GM04504 (cell line): ENCODE measurements at regions not wholly inside any gene's neighbourhood (a gene's known extent, or its start where the extent isn't known, plus 50 kb on each side); places are given as distances from the start of the nearest gene placed in this dataset.

Experiments used
- DNase-seq: peaks from one replicate; pipeline ENCODE4 v3.0.0-alpha.2; 2012; ENCODE audit warnings: low read depth

GRCh38 chr5:73395256-73395655 is 53.3 kb downstream of the FOXD1 start:
- DNase-seq: no peak

- DNase-seq: no peak
Measured at GRCh38 chr5:73394610-73395009, 54.0 kb downstream of the FOXD1 start.

- no peak for DNase-seq
Measured at GRCh38 chr5:73393611-73394489, 54.7 kb downstream of the FOXD1 start.

GRCh38 chr5:73392775-73393174 is 55.8 kb downstream of the FOXD1 start:
- no peak for DNase-seq

GRCh38 chr5:73391441-73391881 is 57.1 kb downstream of the FOXD1 start:
- DNase-seq: peak; percentile 69

- DNase-seq: no peak
Measured at GRCh38 chr5:73390972-73391371, 57.6 kb downstream of the FOXD1 start.

- no peak for DNase-seq
Measured at GRCh38 chr5:73388740-73389139, 59.8 kb downstream of the FOXD1 start.

- peak; percentile 49 for DNase-seq
Measured at GRCh38 chr5:73388306-73388684, 60.3 kb downstream of the FOXD1 start.

GRCh38 chr5:73387601-73388305 is 60.8 kb downstream of the FOXD1 start:
- no peak for DNase-seq

- no peak for DNase-seq
Measured at GRCh38 chr5:73387149-73387591, 61.4 kb downstream of the FOXD1 start.

- no peak for DNase-seq
Measured at GRCh38 chr5:73384861-73385260, 63.7 kb downstream of the FOXD1 start.

- DNase-seq: no peak
Measured at GRCh38 chr5:73382401-73382740, 66.2 kb downstream of the FOXD1 start.

- DNase-seq: no peak
Measured at GRCh38 chr5:73381590-73382400, 66.8 kb downstream of the FOXD1 start.

GRCh38 chr5:73380710-73381589 is 67.6 kb downstream of the FOXD1 start:
- DNase-seq: no peak

- DNase-seq: no peak
Measured at GRCh38 chr5:73380041-73380440, 68.5 kb downstream of the FOXD1 start.

- DNase-seq: no peak
Measured at GRCh38 chr5:73379435-73379834, 69.1 kb downstream of the FOXD1 start.

- DNase-seq: no peak
Measured at GRCh38 chr5:73378765-73379164, 69.8 kb downstream of the FOXD1 start.

- DNase-seq: no peak
Measured at GRCh38 chr5:73378070-73378469, 70.5 kb downstream of the FOXD1 start.

GRCh38 chr5:73376618-73377170 is 71.9 kb downstream of the FOXD1 start:
- DNase-seq: no peak

- DNase-seq: no peak
Measured at GRCh38 chr5:73375949-73376348, 72.6 kb downstream of the FOXD1 start.

- no peak for DNase-seq
Measured at GRCh38 chr5:73375191-73375545, 73.4 kb downstream of the FOXD1 start.
